Posterior vena cava (tissue), 2 donors: ENCODE measurements at regions not wholly inside any gene's neighbourhood (a gene's known extent, or its start where the extent isn't known, plus 50 kb on each side); places are given as distances from the start of the nearest gene placed in this dataset.

Experiments
- DNase-seq: peaks from one replicate; pipeline ENCODE4 v3.0.0-alpha.2; 2020; ENCODE audit warnings: low spot score
- intact Hi-C, 2 donors: fragments of 100-400 bp; cut with DNase I; formaldehyde crosslinking; loops; one replicate each; pipeline versions ENCODE4 v1.14.1 to v1.14.2; 2022 to 2023
- donor health status: DM: yes; HTN: yes; CAD: no.
- donor health status: DM: yes; HTN: yes; CAD: no.

GRCh38 chr1:29672416-29673227 is 436.3 kb downstream of the PTPRU start:
- no peak for DNase-seq
- intact Hi-C loops = no loop called here

DNA sequence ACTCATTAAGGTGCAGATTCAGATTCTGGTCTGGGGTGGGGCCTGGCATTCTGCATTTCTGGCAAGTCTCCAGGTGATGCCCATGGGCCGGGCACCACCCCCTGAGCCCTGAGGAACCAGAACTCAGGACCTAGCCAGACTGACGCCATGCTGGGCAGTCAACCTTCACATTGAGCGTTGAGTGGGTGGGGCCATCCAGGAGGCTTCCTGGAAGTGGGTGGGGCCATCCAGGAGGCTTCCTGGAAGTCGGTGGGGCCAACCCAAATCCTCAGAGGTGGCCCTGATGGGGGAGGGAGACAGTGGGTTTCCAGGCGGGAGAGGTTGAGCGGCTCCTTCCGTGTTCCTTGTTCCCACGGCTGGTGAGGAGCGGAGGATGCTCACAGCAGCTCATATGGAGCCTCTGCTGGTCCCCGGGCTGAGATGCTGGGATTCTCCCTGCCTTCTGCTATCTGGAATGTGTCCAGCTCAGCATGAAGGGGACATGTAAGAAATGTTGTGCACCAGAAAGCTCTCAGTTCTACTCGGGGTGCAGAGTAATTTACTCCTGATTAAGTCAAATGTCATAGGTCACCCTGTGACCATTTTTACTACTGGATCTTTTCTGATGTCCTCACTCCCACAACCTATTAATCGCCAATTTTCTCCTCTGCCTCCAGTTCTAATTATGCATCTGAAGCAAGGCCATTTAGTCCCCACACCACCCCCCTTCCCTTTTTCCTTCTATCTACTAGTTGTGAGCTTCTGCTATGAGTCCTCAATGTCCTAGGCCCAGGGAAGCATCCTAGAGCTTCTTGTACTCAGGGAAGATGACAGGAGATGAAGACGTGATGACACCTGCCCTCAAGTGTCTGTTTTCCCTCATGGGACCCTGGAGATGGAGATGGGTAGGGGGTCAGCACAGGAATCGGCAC is 435.4 kb downstream of the PTPRU start:
- intact Hi-C loops = no loop called here
- no peak for DNase-seq

DNA sequence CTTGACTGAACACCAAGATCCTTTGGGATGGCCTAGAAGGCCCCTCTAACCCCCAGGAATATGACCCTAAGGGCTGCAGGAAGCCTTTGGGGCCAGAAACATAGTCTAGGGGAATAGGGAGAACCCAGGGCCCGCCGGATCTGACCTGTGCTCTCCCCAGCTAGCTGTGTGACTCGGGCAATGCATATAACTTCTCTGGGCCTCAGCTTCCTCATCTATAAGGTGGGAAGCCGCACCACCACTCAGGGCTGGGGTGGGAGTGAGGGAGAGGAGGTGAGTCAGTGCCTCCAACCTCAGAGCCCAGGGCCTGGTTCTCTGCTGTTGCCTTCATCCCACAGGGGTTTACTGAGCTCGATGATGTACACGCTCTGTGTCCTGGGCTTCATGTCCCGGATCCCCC is 434.4 kb downstream of the PTPRU start:
- intact Hi-C loops = no loop called here
- no peak for DNase-seq

GRCh38 chr1:29669912-29670311 is 433.6 kb downstream of the PTPRU start:
- intact Hi-C loops = no loop called here
- DNase-seq = no peak

DNA sequence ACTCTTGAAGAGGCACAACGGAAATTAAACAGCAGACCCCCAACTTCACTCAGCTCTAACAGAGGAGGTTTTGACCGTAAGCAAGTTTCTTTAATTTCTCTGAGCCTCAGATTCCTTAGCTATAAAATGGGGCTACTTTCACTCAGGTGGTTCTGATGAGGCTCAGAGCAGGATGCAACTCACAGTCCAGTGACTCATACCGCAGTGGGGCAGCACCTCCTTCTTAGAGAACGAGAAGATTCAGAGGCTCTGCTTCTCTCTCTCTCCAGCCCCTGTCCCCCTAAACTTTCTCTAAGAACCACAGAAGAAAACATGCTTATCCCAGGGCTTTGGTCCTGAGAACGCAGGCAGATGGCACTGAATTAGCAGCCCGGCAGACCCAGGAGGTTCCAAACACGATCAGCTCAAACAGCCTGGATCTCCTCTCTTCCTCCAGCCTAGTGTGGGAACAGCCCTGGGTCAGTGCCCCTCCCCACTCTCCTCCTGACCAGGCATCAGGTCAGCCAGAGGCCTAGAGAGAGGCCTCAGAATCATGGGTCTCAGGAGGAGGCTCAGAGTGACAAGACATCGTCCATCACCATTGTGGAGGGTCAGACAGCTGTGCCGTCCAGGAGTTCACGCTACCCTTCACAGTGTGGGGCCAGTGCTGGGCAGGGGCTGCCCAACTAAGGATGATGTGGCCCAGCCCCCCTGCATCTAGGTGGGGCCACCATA is 433.0 kb downstream of the PTPRU start:
- intact Hi-C loops = no loop called here
- DNase-seq = no peak

GRCh38 chr1:29668551-29669157 is 432.3 kb downstream of the PTPRU start:
- intact Hi-C loops = no loop called here
- no peak for DNase-seq

DNA sequence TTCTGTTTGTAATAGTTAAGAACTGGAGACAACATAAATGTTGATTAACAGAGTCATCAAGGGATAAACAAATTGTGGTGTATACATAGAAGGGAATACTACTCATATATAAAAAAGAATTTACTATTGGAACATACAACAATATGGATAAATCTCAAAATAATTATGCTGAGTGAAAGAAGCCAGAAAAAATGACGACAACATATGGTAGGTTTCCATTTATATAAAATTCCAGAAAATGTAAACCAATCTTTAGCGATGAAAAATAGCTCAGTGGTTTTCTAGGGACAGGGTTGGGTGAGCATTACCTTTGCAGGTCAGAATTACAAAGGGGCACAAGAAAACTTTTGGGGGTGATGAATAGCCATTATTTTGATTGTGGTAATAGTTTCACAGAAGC is 431.6 kb downstream of the PTPRU start:
- intact Hi-C loops = no loop called here
- DNase-seq = no peak

- intact Hi-C loops = loop anchor here in 1 of 2 donors (5.0 kb wide), 1 partner anchor 1573 kb away; the partner anchor contains the start of gene NKAIN1
These were observed 428.4 kb downstream of the PTPRU start for GRCh38 chr1:29664711-29665110.

GRCh38 chr1:29658688-29659087 is 422.4 kb downstream of the PTPRU start:
- DNase-seq = no peak
- intact Hi-C loops = no loop called here

More at GRCh38 chr1:29664711-29665110, 428.4 kb downstream of the PTPRU start:
- DNase-seq = no peak

- intact Hi-C loops = no loop called here
- DNase-seq = peak; percentile 26
These were observed 421.5 kb downstream of the PTPRU start for GRCh38 chr1:29657816-29658215.

GRCh38 chr1:29655945-29656850 is 419.9 kb downstream of the PTPRU start:
- peak; percentile 66 for DNase-seq
- intact Hi-C loops = no loop called here

DNA sequence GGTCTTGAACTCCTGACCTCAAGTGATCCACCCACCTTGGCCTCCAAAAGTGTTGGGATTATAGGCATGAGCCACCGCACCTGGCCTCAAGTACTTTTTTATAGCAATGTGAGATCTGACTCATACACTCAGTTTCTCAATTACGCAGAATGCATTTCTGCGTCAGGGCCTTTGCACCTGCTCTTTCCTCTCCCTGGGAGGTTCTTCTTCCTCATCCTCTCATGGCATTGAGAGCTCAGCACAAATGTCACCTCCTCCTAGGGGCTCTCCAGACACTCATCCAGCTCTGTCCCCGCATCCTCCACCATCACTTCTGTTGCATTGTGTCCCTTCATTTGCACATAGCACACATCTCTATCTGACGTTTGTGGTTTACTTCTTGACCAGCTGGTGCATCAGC is 418.8 kb downstream of the PTPRU start:
- intact Hi-C loops = no loop called here
- DNase-seq = peak; percentile 13

- DNase-seq = peak; percentile 14
- intact Hi-C loops = no loop called here
These were observed 417.6 kb downstream of the PTPRU start for GRCh38 chr1:29653886-29654450.

DNA sequence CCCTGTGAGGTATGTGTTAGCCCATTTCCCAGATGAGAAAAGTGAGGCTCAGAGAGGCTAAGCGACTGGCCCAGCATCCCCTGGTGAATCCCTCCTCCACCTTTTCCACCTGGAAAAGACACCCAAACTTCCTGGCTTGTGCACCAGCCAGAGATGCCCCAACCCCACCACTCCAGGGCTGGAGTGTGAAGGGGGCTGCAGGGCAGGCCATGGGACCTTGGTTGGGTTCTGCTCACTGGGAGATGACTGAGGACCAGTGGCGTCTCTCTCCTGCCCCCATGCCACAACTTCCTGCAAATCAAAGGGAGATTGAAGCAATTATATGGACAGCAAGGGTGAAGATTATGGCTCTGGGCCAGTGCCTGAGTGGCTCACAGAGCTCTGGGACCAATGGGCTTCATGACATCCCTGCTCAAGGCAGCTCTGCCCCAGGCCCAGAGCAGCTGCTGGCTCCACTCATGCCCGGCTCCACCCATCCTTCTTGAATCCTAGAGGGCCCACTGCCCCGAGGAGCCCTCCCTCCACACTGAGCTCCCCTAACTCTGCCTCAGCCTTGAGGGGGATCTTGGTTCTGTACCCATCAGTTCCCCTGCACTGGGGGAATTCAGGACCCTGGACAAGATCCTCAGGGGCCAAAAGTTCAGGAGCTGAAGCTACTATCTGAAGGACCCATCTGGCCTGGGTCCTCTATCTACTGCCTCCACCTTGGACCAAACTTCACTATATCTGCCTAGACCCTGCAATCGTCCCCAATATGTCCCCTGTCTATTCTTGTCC is 416.9 kb downstream of the PTPRU start:
- DNase-seq = peak; percentile 64
- intact Hi-C loops = no loop called here

- intact Hi-C loops = no loop called here
- DNase-seq = peak; percentile 59
These were observed 415.7 kb downstream of the PTPRU start for GRCh38 chr1:29651684-29652665.

- peak; percentile 23 for DNase-seq
- intact Hi-C loops = no loop called here
These were observed 414.9 kb downstream of the PTPRU start for GRCh38 chr1:29651246-29651645.
